ENCODE measurements at regions not wholly inside any gene's neighbourhood (a gene's known extent, or its start where the extent isn't known, plus 50 kb on each side); places are given as distances from the start of the nearest gene placed in this dataset.
"Not testable (repeated sequence)": the region's sequence is repeated elsewhere in the genome, so short reads cannot be mapped to it uniquely, and the experiment has no call there.

DNA sequence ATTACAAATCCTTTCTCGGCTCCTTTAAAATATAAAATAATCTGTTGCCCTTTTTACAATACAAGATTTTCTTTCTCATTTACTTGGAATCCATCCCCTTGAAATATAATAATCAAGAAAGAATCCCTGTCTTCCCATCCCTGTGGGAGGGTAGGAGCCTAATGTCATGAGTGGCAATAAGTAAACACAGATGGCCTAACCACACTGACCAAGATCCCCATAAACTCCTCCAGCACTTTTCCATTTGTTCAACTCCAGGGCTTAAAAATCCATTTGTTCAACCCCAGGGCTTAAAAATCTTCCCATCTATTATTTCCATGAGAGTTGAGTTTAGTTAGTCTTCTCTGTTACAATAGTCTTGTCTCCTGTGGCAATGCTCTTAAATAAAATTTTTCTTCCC lies 297.6 kb downstream of the CDH7 start:
- TF ChIP-seq, protein P1, sequence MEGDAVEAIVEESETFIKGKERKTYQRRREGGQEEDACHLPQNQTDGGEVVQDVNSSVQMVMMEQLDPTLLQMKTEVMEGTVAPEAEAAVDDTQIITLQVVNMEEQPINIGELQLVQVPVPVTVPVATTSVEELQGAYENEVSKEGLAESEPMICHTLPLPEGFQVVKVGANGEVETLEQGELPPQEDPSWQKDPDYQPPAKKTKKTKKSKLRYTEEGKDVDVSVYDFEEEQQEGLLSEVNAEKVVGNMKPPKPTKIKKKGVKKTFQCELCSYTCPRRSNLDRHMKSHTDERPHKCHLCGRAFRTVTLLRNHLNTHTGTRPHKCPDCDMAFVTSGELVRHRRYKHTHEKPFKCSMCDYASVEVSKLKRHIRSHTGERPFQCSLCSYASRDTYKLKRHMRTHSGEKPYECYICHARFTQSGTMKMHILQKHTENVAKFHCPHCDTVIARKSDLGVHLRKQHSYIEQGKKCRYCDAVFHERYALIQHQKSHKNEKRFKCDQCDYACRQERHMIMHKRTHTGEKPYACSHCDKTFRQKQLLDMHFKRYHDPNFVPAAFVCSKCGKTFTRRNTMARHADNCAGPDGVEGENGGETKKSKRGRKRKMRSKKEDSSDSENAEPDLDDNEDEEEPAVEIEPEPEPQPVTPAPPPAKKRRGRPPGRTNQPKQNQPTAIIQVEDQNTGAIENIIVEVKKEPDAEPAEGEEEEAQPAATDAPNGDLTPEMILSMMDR (IDR thresholded peaks at IDR 0.05; ENCODE audit: insufficient read depth, low read depth, low read length, missing control alignments) = no peak
- no peak for DNase-seq (ENCODE audit: low read depth)
- no peak overlapping the region for H3K4me3 ChIP-seq (ENCODE audit: low read depth, low read length)

DNA sequence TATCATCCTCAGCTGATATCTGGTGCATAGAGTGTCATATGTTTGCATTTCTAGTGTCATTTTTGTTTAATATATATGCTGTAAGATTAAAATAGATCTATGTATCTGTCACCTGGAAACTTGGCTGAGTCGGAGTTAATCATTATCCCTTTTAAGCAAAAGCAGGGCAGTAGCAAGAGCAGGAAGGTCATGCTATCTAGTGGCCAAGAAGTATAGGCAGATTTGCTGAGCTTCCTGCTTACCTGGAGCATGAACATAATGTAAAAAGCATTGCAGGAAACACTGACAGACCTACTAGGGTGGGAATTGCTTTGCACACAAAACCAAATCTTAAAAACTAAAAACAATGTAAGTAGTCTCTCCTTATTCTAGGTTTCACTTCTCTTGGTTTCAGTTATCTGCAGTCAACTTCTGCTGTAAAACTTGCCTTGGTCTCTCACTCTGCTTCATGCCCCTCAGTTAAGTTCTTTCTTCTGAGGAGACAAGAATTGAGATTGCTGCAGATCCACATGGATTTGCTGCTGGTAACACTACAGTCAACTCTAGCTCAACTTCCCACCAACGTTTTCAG lies 295.3 kb downstream of the CDH7 start:
- no peak for DNase-seq (ENCODE audit: low read depth)
- TF ChIP-seq, protein P1 (IDR thresholded peaks at IDR 0.05; ENCODE audit: insufficient read depth, low read depth, low read length, missing control alignments) = no peak
- no peak overlapping the region for H3K4me3 ChIP-seq (ENCODE audit: low read depth, low read length)

DNA sequence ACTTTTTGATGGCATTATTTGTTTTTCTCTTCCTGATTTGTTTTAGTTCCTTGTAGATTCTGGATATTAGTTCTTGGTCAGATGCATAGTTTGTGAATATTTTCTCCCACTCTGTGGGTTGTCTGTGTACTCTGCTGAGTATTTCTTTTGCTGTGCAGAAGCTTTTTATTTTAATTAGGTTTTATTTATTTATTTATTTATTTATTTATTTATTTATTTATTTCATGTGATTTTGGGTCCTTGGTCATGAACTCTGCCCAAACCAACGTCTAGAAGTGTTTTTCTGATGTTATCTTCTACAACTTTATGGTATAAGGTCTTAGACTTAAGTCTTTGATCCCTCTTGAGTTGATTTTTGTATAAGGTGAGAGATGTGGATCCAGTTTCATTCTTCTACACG lies 292.2 kb downstream of the CDH7 start:
- DNase-seq (ENCODE audit: low read depth) = no peak
- TF ChIP-seq, protein P1 (IDR thresholded peaks at IDR 0.05; ENCODE audit: insufficient read depth, low read depth, low read length, missing control alignments) = no peak
- H3K4me3 ChIP-seq (ENCODE audit: low read depth, low read length) = no peak overlapping the region

DNA sequence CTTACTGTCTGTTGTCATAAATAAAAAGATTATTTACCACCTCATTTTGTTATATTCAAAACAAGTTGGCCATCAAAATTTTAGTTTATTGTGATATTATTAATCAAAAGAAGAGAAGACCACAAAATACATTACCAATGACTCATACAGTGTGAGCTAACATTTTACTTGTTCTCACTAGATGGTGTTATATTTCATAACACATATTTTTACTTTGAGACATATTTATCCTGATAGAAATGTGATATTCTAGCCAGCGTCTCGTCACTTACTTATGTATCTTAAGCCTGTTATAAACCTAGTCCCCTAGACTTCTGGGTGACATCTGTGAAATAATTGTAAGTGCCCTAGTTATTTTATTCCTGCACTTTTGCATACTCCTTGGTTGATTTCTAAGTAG lies 263.2 kb downstream of the CDH7 start:
- DNase-seq (ENCODE audit: low read depth) = no peak
- TF ChIP-seq, protein P1 (IDR thresholded peaks at IDR 0.05; ENCODE audit: insufficient read depth, low read depth, low read length, missing control alignments) = no peak

DNA sequence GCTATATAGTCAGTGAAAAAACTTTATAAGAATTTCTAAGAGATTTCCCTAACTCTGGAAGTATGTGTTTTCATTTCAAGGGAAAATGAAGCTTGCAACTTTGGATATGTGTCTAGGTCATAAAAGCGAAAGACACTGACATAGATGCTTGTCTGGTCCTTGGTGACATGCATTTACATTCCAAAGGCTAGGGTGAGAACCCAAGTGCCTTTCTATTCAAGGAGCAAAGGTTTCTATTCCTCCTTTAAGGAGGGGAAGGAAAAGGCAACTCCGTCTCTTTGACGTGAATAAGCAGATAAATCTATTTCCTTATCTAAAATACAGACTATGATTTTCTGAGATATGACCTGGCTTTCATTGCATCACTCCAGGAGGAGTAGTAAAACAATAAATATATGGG lies 261.1 kb downstream of the CDH7 start:
- no peak overlapping the region for H3K4me3 ChIP-seq (ENCODE audit: low read depth, low read length)
- TF ChIP-seq, protein P1 (IDR thresholded peaks at IDR 0.05; ENCODE audit: insufficient read depth, low read depth, low read length, missing control alignments) = no peak
- no peak for DNase-seq (ENCODE audit: low read depth)

More for the DNA sequence above, 263.2 kb downstream of the CDH7 start:
- no peak overlapping the region for H3K4me3 ChIP-seq (ENCODE audit: low read depth, low read length)

DNA sequence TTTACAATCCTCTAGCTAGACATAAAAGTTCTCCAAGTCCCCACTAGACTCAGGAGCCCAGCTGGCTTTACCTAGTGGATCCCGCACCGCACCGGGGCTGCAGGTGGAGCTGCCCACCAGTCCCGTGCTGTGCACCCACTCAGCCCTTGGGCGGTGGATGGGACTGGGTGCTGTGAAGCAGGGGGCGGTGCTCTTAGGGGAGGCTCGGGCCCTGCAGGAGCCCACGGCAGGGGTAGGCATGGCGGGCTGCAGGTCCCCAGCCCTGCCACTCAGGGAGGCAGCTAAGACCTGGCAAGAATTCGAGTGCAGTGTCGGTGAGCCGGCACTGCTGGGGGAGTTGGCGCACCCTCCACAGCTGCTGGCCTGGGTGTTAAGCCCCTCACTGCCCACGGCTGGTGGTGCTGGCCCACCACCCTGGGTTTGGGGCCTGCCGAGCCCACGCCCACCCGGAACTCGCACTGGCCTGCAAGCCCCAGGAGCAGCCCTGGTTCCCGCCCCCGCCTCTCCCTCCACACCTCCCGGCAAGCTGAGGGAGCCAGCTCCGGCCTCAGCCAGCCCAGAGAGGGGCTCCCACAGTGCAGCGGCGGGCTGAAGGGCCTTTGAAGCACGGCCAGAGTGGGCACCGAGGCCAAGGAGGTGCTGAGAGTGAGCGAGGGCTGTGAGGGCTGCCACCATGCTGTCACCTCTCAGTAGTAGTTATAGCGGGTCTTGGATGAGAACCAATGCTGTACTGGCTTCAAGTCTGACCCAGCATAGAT lies 255.2 kb downstream of the CDH7 start:
- TF ChIP-seq, protein P1 (IDR thresholded peaks at IDR 0.05; ENCODE audit: insufficient read depth, low read depth, low read length, missing control alignments) = no peak
- H3K4me3 ChIP-seq (ENCODE audit: low read depth, low read length) = no peak overlapping the region
- DNase-seq (ENCODE audit: low read depth) = no peak

DNA sequence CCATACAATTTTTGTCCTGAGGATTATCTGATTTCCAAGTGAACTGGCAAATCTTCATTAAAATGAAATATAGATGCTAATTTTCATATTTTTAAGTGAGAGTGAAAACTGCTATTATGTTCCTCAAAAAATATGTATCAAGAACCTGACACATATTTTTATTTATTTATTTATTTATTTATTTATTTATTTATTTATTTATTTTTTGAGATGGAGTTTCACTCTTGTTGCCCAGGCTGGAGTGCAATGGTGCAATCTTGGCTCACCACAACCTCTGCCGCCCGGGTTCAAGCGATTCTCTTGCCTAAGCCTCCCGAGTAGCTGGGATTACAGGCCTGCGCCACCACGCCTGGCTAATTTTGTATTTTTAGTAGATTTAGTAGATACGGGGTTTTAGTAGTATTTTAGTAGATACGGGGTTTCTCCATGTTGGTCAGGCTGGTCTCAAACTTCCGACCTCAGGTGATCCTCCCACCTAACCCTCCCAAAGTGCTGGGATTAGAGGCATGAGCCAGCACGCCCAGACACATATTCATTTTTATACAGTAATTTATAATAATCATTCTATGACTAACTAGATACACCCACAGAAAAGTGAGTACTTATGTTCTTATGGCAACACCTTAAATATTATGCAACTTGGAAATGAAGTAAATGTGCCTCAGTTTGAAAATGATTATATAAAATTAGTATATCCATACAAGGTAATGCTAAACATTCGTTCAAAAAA lies 248.3 kb downstream of the CDH7 start:
- not testable (repeated sequence) for H3K4me3 ChIP-seq (ENCODE audit: low read depth, low read length); DNase-seq (ENCODE audit: low read depth)

All from GM12865 (cell line).